K562 (cell line): ENCODE measurements at regions not wholly inside any gene's neighbourhood (a gene's known extent, or its start where the extent isn't known, plus 50 kb on each side); places are given as distances from the start of the nearest gene placed in this dataset.

Experiments
- ATAC-seq: fragments of 200-7000 bp; cut with Tn5 transposase; 3 replicates; pipeline ENCODE4 v1.9.1; 2020; ENCODE audit warnings: moderate library complexity
- BruUV-seq: library from RNA; stranded (reverse); fragments of 400-500 nt; replicated peaks from 2 replicates; lab custom pipeline; 2021; lab: Mats Ljungman, UMichigan
- CTCF ChIA-PET: fragments of 300-600 bp; formaldehyde crosslinking; extraction: SDS; loops from one replicate; lab custom pipeline; 2021; ENCODE audit warnings: low intra/inter-chr PET ratio; lab: Yijun Ruan, JAX
- POLR2A ChIA-PET: fragments of 300-600, 350-650 bp; sonication (Branson Sonifier 250); formaldehyde crosslinking; extraction: SDS; loops from one replicate; lab custom pipeline; 2021; ENCODE audit warnings: antibody characterized with exemption, inconsistent platforms; lab: Yijun Ruan, JAX
- DNase-seq, 4 experiments: peaks; one replicate each; pipeline versions ENCODE4 v3.0.0 to v3.0.0-alpha.2; 2011 to 2018; ENCODE audit warnings: low spot score in 3 of 4, mixed read lengths in 3 of 4; ENCODE audit errors: extremely low read depth in 1 of 4
- FAIRE-seq: peaks from 2 replicates; lab custom pipeline; 2011; peaks lifted over from hg19 to GRCh38; lab: Jason Lieb, UNC
- H2AFZ ChIP-seq: 2 replicates; pipeline ENCODE4 v1.6.0; 2011; ENCODE audit warnings: low read depth, low read length, control low read depth, inconsistent platforms
- H3K27ac ChIP-seq: fragments of 200-600 bp; 3 replicates; pipeline ENCODE4 v1.8.0; 2011; ENCODE audit warnings: low read depth, mild to moderate bottlenecking, control low read depth, inconsistent platforms, low read length, moderate library complexity, mixed read lengths; ENCODE audit errors: extremely low read depth
- H3K27me3 ChIP-seq, 2 experiments: fragments of 300-600 bp in 1 of 2; 2 replicates in 1 of 2; 3 replicates in 1 of 2; pipeline versions ENCODE4 v1.6.0 to v1.8.0; 2011; ENCODE audit warnings: inconsistent platforms in 2 of 2, low read length in 2 of 2, mild to moderate bottlenecking in 1 of 2, mixed read lengths in 1 of 2, moderate library complexity in 1 of 2; ENCODE audit not compliant: control insufficient read depth in 2 of 2, insufficient read depth in 2 of 2
- H3K36me3 ChIP-seq: fragments of 300-600 bp; 3 replicates; pipeline ENCODE4 v1.8.0; 2011; ENCODE audit warnings: mild to moderate bottlenecking, low read length, inconsistent platforms; ENCODE audit not compliant: control insufficient read depth, insufficient read depth
- H3K4me1 ChIP-seq, 2 experiments: fragments of 200-600 bp in 1 of 2; replicated peaks in 1 of 2; 2 replicates in 1 of 2; 3 replicates in 1 of 2; pipeline versions ENCODE4 v1.5.1 to v1.8.0; 2011; ENCODE audit warnings: inconsistent platforms in 2 of 2, low read length in 2 of 2, mild to moderate bottlenecking in 1 of 2, mixed read lengths in 1 of 2, moderate library complexity in 1 of 2; ENCODE audit not compliant: control insufficient read depth in 2 of 2, insufficient read depth in 2 of 2
- H3K4me2 ChIP-seq: 2 replicates; pipeline ENCODE4 v1.6.1; 2011; ENCODE audit warnings: low read length, control low read depth, inconsistent platforms, mixed read lengths; ENCODE audit not compliant: insufficient read depth
- H3K4me3 ChIP-seq: fragments of 200-600 bp; sonication (generic), shearing (Covaris generic); 2 replicates; pipeline ENCODE4 v1.5.1; 2016; ENCODE audit warnings: control low read depth, inconsistent platforms
- H3K79me2 ChIP-seq: fragments of 200-600 bp; 3 replicates; pipeline ENCODE4 v1.8.0; 2011; ENCODE audit warnings: low read length, inconsistent platforms; ENCODE audit not compliant: control insufficient read depth, insufficient read depth
- H3K9ac ChIP-seq, 2 experiments: 2 replicates each; pipeline versions ENCODE4 v1.6.0 to v1.6.1; 2011; ENCODE audit warnings: low read depth in 2 of 2, low read length in 2 of 2, control low read depth in 1 of 2, inconsistent platforms in 1 of 2, mild to moderate bottlenecking in 1 of 2, mixed read lengths in 1 of 2; ENCODE audit not compliant: insufficient read depth in 1 of 2
- H3K9me1 ChIP-seq: one replicate; pipeline ENCODE4 v1.6.0; 2011; ENCODE audit warnings: inconsistent platforms, mild to moderate bottlenecking, low read length, moderate library complexity; ENCODE audit not compliant: control insufficient read depth, insufficient read depth
- H3K9me3 ChIP-seq: replicated peaks from 2 replicates; pipeline ENCODE4 v1.5.1; 2011; ENCODE audit warnings: low read depth, low read length, inconsistent platforms; ENCODE audit not compliant: control insufficient read depth, insufficient read depth
- H4K20me1 ChIP-seq: replicated peaks from 2 replicates; pipeline ENCODE4 v1.6.1; 2011; ENCODE audit warnings: low read length, inconsistent platforms, mixed read lengths; ENCODE audit not compliant: control insufficient read depth, insufficient read depth
- ERF ChIP-seq: fragments of 450-650 bp; formaldehyde crosslinking; IDR thresholded peaks from 2 replicates; pipeline ENCODE4 v1.4.0; 2020; ENCODE audit warnings: mild to moderate bottlenecking, mixed read lengths
- ETV5 ChIP-seq: sonication (generic); formaldehyde crosslinking; IDR thresholded peaks from 2 replicates; pipeline ENCODE4 v1.4.0; 2020; ENCODE audit warnings: low read depth, mild to moderate bottlenecking, missing genetic modification reagents
- POLR2B ChIP-seq: fragments of 450-650 bp; IDR thresholded peaks from 2 replicates; pipeline ENCODE4 v1.6.1; 2018; ENCODE audit warnings: low read depth; ENCODE audit not compliant: partially characterized antibody
- POU5F1 ChIP-seq: fragments of 150-350 bp; IDR thresholded peaks from 2 replicates; pipeline ENCODE4 v1.6.1; 2014; ENCODE audit warnings: borderline replicate concordance, low read length, low read depth, mild to moderate bottlenecking; ENCODE audit not compliant: partially characterized antibody
- PPARD ChIP-seq: fragments of 250-450 bp; sonication (Bioruptor Pico); IDR thresholded peaks from 2 replicates; pipeline ENCODE4 v1.8.0; 2022; ENCODE audit warnings: inconsistent platforms, mild to moderate bottlenecking, moderate library complexity
- RFX7 ChIP-seq: fragments of 250-450 bp; sonication (Bioruptor Pico); IDR thresholded peaks from 2 replicates; pipeline ENCODE4 v1.5.1; 2021; ENCODE audit warnings: mild to moderate bottlenecking
- SNRNP70 ChIP-seq: fragments of 200-400 bp; formaldehyde crosslinking; optimal IDR thresholded peaks from 2 replicates; pipeline ENCODE3; 2017; ENCODE audit warnings: low read depth, low read length
- WGBS: fragments of 100-300 bp; shearing (Covaris generic); methylation state at CpG from one replicate; pipeline ENCODE4 v1.1.6; 2016; ENCODE audit warnings: low coverage, mixed read lengths; ENCODE audit not compliant: insufficient coverage; ENCODE audit errors: missing lambda C conversion rate; 5-methylcytosine and 5-hydroxymethylcytosine counted together
- in situ Hi-C: fragments of 300-500 bp; cut with MboI; formaldehyde crosslinking; loops from 4 replicates; pipeline ENCODE4 v1.15.0; 2018; ENCODE audit warnings: inconsistent platforms, mixed read lengths
- intact Hi-C: fragments of 100-400 bp; cut with micrococcal nuclease; formaldehyde crosslinking; loops from 2 replicates; pipeline ENCODE4 v1.14.2; 2022
- TF ChIP-seq, protein P1 (sequence below): fragments of 450-650 bp; IDR thresholded peaks from 2 replicates; pipeline ENCODE4 v1.6.1; 2016; ENCODE audit warnings: low read depth

DNA sequence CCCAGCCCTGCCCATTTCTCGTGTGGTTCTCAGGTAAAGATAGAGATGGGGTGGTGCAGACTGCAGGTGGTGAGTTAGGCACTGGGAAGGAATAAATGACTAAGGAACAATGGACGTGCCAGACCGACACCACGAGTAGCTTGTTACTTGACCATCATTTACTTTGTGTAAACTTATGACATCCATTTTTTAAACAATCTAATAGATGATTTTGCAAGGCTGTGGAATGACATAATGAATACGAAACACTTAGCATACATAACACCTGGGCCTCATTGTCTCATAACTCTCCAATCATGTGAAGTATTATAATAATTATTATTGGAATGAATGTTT lies 137.3 kb upstream of the CPEB2 start:
- intact Hi-C loops, result no loop called here
- Histone ChIP-seq H3K27ac (no peak overlapping the region), H3K4me3 (no peak overlapping the region), H3K9me1 (no peaks in the 10 kb centered on the region), H4K20me1 (no peaks in the 10 kb centered on the region), H3K27me3 (no peaks in the 10 kb centered on the region), H3K4me2 (no peak overlapping the region), H3K79me2 (no peaks in the 10 kb centered on the region), H3K9ac (no peak overlapping the region), H3K4me1 (peaks cover 7 to 17% of the 10 kb centered on the region in 2 experiments; a peak in 4 of 5 replicates), H3K36me3 (no peaks in the 10 kb centered on the region), H3K9me3 (no peaks in the 10 kb centered on the region), H2AFZ (no peak overlapping the region)
- ATAC-seq (no peak), FAIRE-seq (no peak), DNase-seq (no peak)
- TF ChIP-seq RFX7 (CRISPR knock-in tag), result no peak
- TF ChIP-seq ETV5, result no peak
- no peak for TF ChIP-seq PPARD (CRISPR knock-in tag)
- no peak for TF ChIP-seq SNRNP70
- no peak for TF ChIP-seq POLR2B
- TF ChIP-seq ERF, result no peak
- TF ChIP-seq POU5F1, result no peak
- TF ChIP-seq, protein P1, sequence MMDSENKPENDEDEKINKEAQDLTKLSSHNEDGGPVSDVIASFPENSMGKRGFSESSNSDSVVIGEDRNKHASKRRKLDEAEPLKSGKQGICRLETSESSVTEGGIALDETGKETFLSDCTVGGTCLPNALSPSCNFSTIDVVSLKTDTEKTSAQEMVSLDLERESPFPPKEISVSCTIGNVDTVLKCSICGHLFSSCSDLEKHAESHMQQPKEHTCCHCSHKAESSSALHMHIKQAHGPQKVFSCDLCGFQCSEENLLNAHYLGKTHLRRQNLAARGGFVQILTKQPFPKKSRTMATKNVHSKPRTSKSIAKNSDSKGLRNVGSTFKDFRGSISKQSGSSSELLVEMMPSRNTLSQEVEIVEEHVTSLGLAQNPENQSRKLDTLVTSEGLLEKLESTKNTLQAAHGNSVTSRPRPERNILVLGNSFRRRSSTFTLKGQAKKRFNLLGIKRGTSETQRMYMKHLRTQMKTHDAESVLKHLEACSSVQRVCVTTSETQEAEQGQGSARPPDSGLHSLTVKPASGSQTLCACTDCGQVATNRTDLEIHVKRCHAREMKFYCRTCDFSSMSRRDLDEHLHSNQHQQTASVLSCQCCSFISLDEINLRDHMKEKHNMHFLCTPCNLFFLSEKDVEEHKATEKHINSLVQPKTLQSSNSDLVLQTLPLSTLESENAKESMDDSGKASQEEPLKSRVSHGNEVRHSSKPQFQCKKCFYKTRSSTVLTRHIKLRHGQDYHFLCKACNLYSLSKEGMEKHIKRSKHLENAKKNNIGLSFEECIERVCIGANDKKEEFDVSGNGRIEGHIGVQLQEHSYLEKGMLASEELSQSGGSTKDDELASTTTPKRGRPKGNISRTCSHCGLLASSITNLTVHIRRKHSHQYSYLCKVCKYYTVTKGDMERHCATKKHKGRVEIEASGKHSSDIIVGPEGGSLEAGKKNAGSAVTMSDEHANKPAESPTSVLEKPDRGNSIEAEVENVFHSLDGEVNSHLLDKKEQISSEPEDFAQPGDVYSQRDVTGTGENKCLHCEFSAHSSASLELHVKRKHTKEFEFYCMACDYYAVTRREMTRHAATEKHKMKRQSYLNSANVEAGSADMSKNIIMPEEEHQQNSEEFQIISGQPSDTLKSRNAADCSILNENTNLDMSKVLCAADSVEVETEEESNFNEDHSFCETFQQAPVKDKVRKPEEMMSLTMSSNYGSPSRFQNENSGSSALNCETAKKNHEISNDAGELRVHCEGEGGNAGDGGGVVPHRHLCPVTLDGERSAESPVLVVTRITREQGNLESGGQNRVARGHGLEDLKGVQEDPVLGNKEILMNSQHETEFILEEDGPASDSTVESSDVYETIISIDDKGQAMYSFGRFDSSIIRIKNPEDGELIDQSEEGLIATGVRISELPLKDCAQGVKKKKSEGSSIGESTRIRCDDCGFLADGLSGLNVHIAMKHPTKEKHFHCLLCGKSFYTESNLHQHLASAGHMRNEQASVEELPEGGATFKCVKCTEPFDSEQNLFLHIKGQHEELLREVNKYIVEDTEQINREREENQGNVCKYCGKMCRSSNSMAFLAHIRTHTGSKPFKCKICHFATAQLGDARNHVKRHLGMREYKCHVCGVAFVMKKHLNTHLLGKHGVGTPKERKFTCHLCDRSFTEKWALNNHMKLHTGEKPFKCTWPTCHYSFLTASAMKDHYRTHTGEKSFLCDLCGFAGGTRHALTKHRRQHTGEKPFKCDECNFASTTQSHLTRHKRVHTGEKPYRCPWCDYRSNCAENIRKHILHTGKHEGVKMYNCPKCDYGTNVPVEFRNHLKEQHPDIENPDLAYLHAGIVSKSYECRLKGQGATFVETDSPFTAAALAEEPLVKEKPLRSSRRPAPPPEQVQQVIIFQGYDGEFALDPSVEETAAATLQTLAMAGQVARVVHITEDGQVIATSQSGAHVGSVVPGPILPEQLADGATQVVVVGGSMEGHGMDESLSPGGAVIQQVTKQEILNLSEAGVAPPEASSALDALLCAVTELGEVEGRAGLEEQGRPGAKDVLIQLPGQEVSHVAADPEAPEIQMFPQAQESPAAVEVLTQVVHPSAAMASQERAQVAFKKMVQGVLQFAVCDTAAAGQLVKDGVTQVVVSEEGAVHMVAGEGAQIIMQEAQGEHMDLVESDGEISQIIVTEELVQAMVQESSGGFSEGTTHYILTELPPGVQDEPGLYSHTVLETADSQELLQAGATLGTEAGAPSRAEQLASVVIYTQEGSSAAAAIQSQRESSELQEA, result no peak
- CTCF ChIA-PET, result no interaction called here
- WGBS, result 17% methylated on average over 5 of the region's 5 CpGs
- POLR2A ChIA-PET, result interaction anchor here (1.0 kb wide), 1 partner anchor 9 kb away, joined by 5 read pairs; no protein-coding TSS in a partner anchor
- no TSS peak for BruUV-seq
- in situ Hi-C loops, result no loop called here
